Immature natural killer cell (primary cell): ENCODE measurements at regions not wholly inside any gene's neighbourhood (a gene's known extent, or its start where the extent isn't known, plus 50 kb on each side); places are given as distances from the start of the nearest gene placed in this dataset.

ENCODE experiments used
- DNase-seq, 3 donors: peaks; one replicate each; pipeline ENCODE4 v3.0.0; 2022; ENCODE audit warnings: mixed read lengths in 1 of 3
- H3K27ac Mint-ChIP-seq, 6 donors: one replicate each; pipeline ENCODE4 v1.8.0; 2020; ENCODE audit warnings: mixed read lengths in 6 of 6, mild to moderate bottlenecking in 5 of 6, inconsistent platforms in 4 of 6, moderate library complexity in 3 of 6
- H3K27me3 Mint-ChIP-seq, 3 donors: one replicate each; pipeline ENCODE4 v1.8.0; 2020 to 2021; ENCODE audit warnings: low read depth in 3 of 3, mild to moderate bottlenecking in 3 of 3, mixed read lengths in 3 of 3, moderate library complexity in 3 of 3, inconsistent platforms in 1 of 3
- H3K36me3 Mint-ChIP-seq, 3 donors: one replicate each; pipeline ENCODE4 v1.8.0; 2020; ENCODE audit warnings: mixed read lengths in 3 of 3, inconsistent platforms in 2 of 3, mild to moderate bottlenecking in 2 of 3
- H3K4me1 Mint-ChIP-seq, 2 donors: one replicate each; pipeline ENCODE4 v1.8.0; 2020; ENCODE audit warnings: inconsistent platforms in 2 of 2, mild to moderate bottlenecking in 2 of 2, mixed read lengths in 2 of 2, moderate library complexity in 1 of 2
- H3K4me3 Mint-ChIP-seq, 5 donors: one replicate each; pipeline ENCODE4 v1.8.0; 2020; ENCODE audit warnings: mild to moderate bottlenecking in 5 of 5, mixed read lengths in 5 of 5, inconsistent platforms in 3 of 5, moderate library complexity in 3 of 5
- H3K9me3 Mint-ChIP-seq, 6 donors: one replicate each; pipeline ENCODE4 v1.8.0; 2020; ENCODE audit warnings: mild to moderate bottlenecking in 6 of 6, mixed read lengths in 6 of 6, inconsistent platforms in 4 of 6, moderate library complexity in 3 of 6

DNA sequence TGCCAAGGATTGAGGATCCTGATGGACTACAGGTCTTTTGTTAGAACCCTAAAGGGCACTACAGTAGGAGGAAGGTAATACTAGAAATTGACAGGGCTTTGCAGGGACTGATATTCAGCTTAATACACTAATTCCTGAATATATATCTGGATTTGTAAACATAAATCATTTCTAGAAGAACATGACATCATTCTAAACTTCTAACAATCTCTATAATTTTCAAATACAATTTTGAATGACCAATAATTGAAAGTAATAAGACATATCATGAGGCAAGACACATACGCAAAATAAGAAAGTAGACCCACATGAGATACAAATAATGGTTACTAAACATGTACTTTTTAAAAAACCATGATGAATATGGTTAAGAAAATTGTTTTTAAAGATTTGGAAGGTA lies 52.4 kb upstream of the LRRC8B start:
- Mint-ChIP-seq H3K36me3 (peaks cover 0 to 3% (median 0%) of the 10 kb centered on the region in 3 donors), H3K4me3 (no peak overlapping the region), H3K27ac (no peak overlapping the region), H3K4me1 (no peaks in the 10 kb centered on the region), H3K9me3 (peaks cover 0 to 11% (median 4%) of the 10 kb centered on the region in 6 donors), H3K27me3 (peaks cover 3 to 28% (median 28%) of the 10 kb centered on the region in 3 donors)
- no peak for DNase-seq

DNA sequence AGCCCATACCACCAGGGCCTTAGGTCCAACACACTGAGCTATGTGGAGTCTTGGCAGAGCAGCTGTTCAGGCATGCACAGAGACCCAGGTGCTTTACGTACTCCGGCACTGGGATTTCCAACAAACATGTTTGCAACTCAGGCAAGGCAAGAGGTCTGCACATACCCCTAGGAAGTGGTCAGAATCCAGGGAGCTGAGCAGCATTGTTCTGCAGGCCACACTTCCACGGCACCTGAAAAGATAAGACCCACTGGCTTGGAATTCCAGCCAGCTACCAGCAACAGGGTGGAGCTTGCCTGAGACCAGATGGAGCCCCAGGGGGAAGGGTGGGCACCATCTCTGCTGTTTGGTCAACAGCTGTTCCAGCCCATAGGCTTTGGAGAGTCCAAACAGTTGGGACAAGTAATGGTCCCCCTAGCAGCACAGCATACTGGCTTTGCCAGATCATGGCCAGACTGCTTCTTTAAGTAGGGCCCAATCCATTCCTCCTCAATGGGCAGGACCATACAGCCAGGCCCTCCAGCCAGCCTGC lies 51.7 kb upstream of the LRRC8B start:
- Mint-ChIP-seq H3K9me3 (peaks cover 0 to 11% (median 4%) of the 10 kb centered on the region in 6 donors), H3K27me3 (peaks cover 2 to 28% (median 28%) of the 10 kb centered on the region in 3 donors), H3K4me3 (no peak overlapping the region), H3K36me3 (peaks cover 0 to 3% (median 0%) of the 10 kb centered on the region in 3 donors), H3K4me1 (no peaks in the 10 kb centered on the region), H3K27ac (no peak overlapping the region)
- no peak for DNase-seq
